Lower lobe of right lung (tissue), 2 donors: ENCODE measurements at regions not wholly inside any gene's neighbourhood (a gene's known extent, or its start where the extent isn't known, plus 50 kb on each side); places are given as distances from the start of the nearest gene placed in this dataset.

Experiments
- ATAC-seq, 2 donors: fragments of 200-7000 bp; cut with Tn5 transposase; one replicate each; pipeline ENCODE4 v1.9.1; 2020 to 2022; ENCODE audit warnings: mild to moderate bottlenecking in 2 of 2, moderate library complexity in 2 of 2
- DNase-seq: peaks from one replicate; pipeline ENCODE4 v3.0.0-alpha.2; 2020
- H3K27ac ChIP-seq: fragments of 200-600 bp; one replicate; pipeline ENCODE4 v1.8.0; 2022
- H3K27me3 ChIP-seq: fragments of 200-600 bp; one replicate; pipeline ENCODE4 v1.8.0; 2022; ENCODE audit warnings: low read depth
- H3K36me3 ChIP-seq: fragments of 200-600 bp; one replicate; pipeline ENCODE4 v1.8.0; 2022; ENCODE audit warnings: mild to moderate bottlenecking
- H3K4me1 ChIP-seq: fragments of 200-600 bp; one replicate; pipeline ENCODE4 v1.8.0; 2022
- H3K4me3 ChIP-seq: fragments of 200-600 bp; one replicate; pipeline ENCODE4 v1.8.0; 2022; ENCODE audit warnings: mild to moderate bottlenecking
- H3K9me3 ChIP-seq: fragments of 200-600 bp; one replicate; pipeline ENCODE4 v1.8.0; 2022
- CTCF ChIP-seq: fragments of 200-600 bp; IDR thresholded peaks from one replicate; pipeline ENCODE4 v1.8.0; 2022; ENCODE audit warnings: antibody characterized with exemption, mild to moderate bottlenecking
- intact Hi-C: fragments of 100-400 bp; cut with DNase I; formaldehyde crosslinking; loops from one replicate; pipeline ENCODE4 v1.11.0; 2022
- donor health status: DM: no; HTN: yes; CAD: no; lungs with severe emphysema.

- H3K9me3 ChIP-seq = no peaks in the 10 kb centered on the region
- no peak overlapping the region for H3K4me3 ChIP-seq
- H3K27me3 ChIP-seq = no peaks in the 10 kb centered on the region
- H3K4me1 ChIP-seq = no peaks in the 10 kb centered on the region
- no peak for TF ChIP-seq CTCF
- no peak overlapping the region for H3K27ac ChIP-seq
- DNase-seq (no peak), ATAC-seq (no peak)
- H3K36me3 ChIP-seq = no peaks in the 10 kb centered on the region
- intact Hi-C loops = no loop called here
Measured at GRCh38 chr16:5907544-5907943, 809.9 kb upstream of the EEF2KMT start.

GRCh38 chr16:5906351-5906750 lies 808.8 kb upstream of the EEF2KMT start:
- Histone ChIP-seq H3K4me3 (no peak overlapping the region), H3K27me3 (no peaks in the 10 kb centered on the region), H3K9me3 (no peaks in the 10 kb centered on the region), H3K4me1 (no peaks in the 10 kb centered on the region), H3K36me3 (no peaks in the 10 kb centered on the region), H3K27ac (no peak overlapping the region)
- no peak for ATAC-seq
- TF ChIP-seq CTCF = no peak
- no peak for DNase-seq
- intact Hi-C loops = no loop called here

GRCh38 chr16:5905935-5906334 lies 808.3 kb upstream of the EEF2KMT start:
- H3K36me3 ChIP-seq = no peaks in the 10 kb centered on the region
- H3K27me3 ChIP-seq = no peaks in the 10 kb centered on the region
- ATAC-seq = no peak
- no peak overlapping the region for H3K27ac ChIP-seq
- H3K9me3 ChIP-seq = no peaks in the 10 kb centered on the region
- intact Hi-C loops = no loop called here
- H3K4me1 ChIP-seq = no peaks in the 10 kb centered on the region
- no peak for DNase-seq
- H3K4me3 ChIP-seq = no peak overlapping the region
- TF ChIP-seq CTCF = no peak

DNA sequence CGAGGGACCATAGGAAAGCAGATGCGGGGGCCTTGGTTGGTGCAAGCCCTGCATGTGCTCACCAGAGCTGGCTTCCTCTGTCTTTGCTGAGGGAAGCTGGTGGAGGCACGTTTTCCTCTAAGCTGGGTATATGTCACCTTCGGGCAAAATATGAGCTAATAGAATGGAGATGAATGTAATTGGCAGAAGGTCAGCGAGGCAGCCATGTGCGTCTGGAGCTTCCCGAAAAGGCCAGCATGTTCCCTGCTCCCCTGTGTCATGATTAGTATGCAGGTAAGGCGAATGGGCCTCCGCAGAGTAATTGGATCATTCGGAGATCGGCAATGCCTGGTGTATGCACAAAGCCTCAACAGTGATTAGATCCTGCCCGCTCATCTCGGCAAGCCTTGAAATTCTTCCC lies 806.2 kb upstream of the EEF2KMT start:
- Histone ChIP-seq H3K27me3 (no peaks in the 10 kb centered on the region), H3K36me3 (no peaks in the 10 kb centered on the region), H3K4me1 (no peaks in the 10 kb centered on the region), H3K27ac (no peak overlapping the region), H3K4me3 (no peak overlapping the region), H3K9me3 (no peaks in the 10 kb centered on the region)
- intact Hi-C loops = no loop called here
- no peak for TF ChIP-seq CTCF
- no peak for DNase-seq
- ATAC-seq = no peak

GRCh38 chr16:5903153-5903552 lies 805.6 kb upstream of the EEF2KMT start:
- Histone ChIP-seq H3K36me3 (no peaks in the 10 kb centered on the region), H3K27ac (no peak overlapping the region), H3K27me3 (no peaks in the 10 kb centered on the region), H3K9me3 (no peaks in the 10 kb centered on the region), H3K4me1 (no peaks in the 10 kb centered on the region), H3K4me3 (no peak overlapping the region)
- intact Hi-C loops = no loop called here
- DNase-seq (no peak), ATAC-seq (no peak)
- TF ChIP-seq CTCF = no peak

DNA sequence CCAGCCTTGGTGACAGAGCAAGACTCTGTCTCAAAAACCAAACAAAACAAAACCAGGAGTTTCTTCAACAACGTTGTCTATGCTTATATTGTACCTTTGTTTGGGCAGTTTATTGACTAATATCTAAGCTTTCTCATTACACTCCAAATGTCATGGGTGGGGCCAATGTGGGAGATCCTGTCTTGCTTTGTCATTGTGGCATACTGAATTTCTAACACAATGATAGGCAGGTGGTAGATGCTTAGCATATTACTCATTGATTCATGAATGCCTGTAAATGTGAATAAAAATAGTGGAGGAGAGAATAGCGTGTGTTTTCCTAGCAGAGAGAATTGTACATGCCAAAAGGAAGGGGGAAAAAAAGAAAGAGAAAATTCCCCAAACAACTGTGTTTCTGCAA lies 802.5 kb upstream of the EEF2KMT start:
- intact Hi-C loops = no loop called here
- TF ChIP-seq CTCF = no peak
- H3K9me3 ChIP-seq = no peaks in the 10 kb centered on the region
- no peaks in the 10 kb centered on the region for H3K4me1 ChIP-seq
- ATAC-seq (no peak), DNase-seq (no peak)
- no peak overlapping the region for H3K4me3 ChIP-seq
- H3K36me3 ChIP-seq = no peaks in the 10 kb centered on the region
- no peak overlapping the region for H3K27ac ChIP-seq
- no peaks in the 10 kb centered on the region for H3K27me3 ChIP-seq
